Skeletal muscle satellite cell (primary cell): ENCODE measurements at regions not wholly inside any gene's neighbourhood (a gene's known extent, or its start where the extent isn't known, plus 50 kb on each side); places are given as distances from the start of the nearest gene placed in this dataset.

ENCODE experiments used
- H3K27me3 ChIP-seq: 2 replicates; pipeline ENCODE4 v1.7.0; 2013; ENCODE audit warnings: low read length; ENCODE audit not compliant: control insufficient read depth, insufficient read depth
- H3K36me3 ChIP-seq: 2 replicates; pipeline ENCODE4 v1.7.0; 2013; ENCODE audit warnings: mild to moderate bottlenecking, control low read depth, low read length; ENCODE audit not compliant: insufficient read depth
- H3K4me1 ChIP-seq: 2 replicates; pipeline ENCODE4 v1.7.0; 2013; ENCODE audit warnings: low read length; ENCODE audit not compliant: control insufficient read depth, insufficient read depth
- H3K4me2 ChIP-seq: 2 replicates; pipeline ENCODE4 v1.7.0; 2013; ENCODE audit warnings: mild to moderate bottlenecking, low read length
- H3K4me3 ChIP-seq: 2 replicates; pipeline ENCODE4 v1.7.0; 2013; ENCODE audit warnings: low read length
- H3K9ac ChIP-seq: 2 replicates; pipeline ENCODE4 v1.7.0; 2013; ENCODE audit warnings: mild to moderate bottlenecking, low read depth, low read length, moderate library complexity
- H3K9me3 ChIP-seq: replicated peaks from 2 replicates; pipeline ENCODE4 v1.7.0; 2013; ENCODE audit warnings: mild to moderate bottlenecking, control low read depth, low read length

GRCh38 chr3:103075282-103075681 is 640.5 kb downstream of the ZPLD1 start:
- H3K36me3 ChIP-seq = no peaks in the 10 kb centered on the region
- H3K9me3 ChIP-seq = no peaks in the 10 kb centered on the region
- no peak overlapping the region for H3K9ac ChIP-seq
- H3K4me2 ChIP-seq = no peak overlapping the region
- H3K4me3 ChIP-seq = no peak overlapping the region
- no peaks in the 10 kb centered on the region for H3K4me1 ChIP-seq
- no peaks in the 10 kb centered on the region for H3K27me3 ChIP-seq

DNA sequence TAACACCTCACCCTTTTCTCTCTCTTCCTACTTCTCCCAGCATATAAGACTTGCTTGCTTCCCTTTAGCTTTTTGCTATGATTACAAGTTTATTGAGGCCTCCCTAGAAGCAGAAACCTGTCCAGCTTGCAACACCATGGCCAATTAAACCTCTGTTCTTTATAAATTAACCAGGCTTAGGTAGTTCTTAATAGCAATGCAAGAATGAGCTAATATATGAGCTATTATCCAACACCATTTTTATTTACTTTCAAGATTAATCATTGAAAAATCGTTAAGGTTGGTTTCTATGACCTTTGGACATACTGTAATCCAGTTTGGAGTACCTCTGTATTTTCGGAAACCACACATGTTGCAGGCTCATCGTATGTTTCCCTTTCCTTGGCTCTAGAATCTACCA is 643.1 kb downstream of the ZPLD1 start:
- Histone ChIP-seq H3K9ac (no peak overlapping the region), H3K36me3 (no peaks in the 10 kb centered on the region), H3K4me2 (no peak overlapping the region), H3K4me1 (no peaks in the 10 kb centered on the region), H3K9me3 (no peaks in the 10 kb centered on the region), H3K27me3 (no peaks in the 10 kb centered on the region), H3K4me3 (no peak overlapping the region)

GRCh38 chr3:103082501-103082900 is 647.7 kb downstream of the ZPLD1 start:
- Histone ChIP-seq H3K4me2 (no peak overlapping the region), H3K27me3 (no peaks in the 10 kb centered on the region)

GRCh38 chr3:103083848-103084631 is 649.2 kb downstream of the ZPLD1 start:
- Histone ChIP-seq H3K4me1 (no peaks in the 10 kb centered on the region), H3K9me3 (no peaks in the 10 kb centered on the region), H3K4me2 (no peak overlapping the region), H3K36me3 (no peaks in the 10 kb centered on the region), H3K9ac (no peak overlapping the region), H3K27me3 (no peaks in the 10 kb centered on the region), H3K4me3 (no peak overlapping the region)

More at GRCh38 chr3:103082501-103082900, 647.7 kb downstream of the ZPLD1 start:
- H3K36me3 ChIP-seq = no peaks in the 10 kb centered on the region
- H3K9me3 ChIP-seq = no peaks in the 10 kb centered on the region
- H3K4me3 ChIP-seq = no peak overlapping the region
- H3K9ac ChIP-seq = no peak overlapping the region
- H3K4me1 ChIP-seq = no peaks in the 10 kb centered on the region

GRCh38 chr3:103085465-103085864 is 650.6 kb downstream of the ZPLD1 start:
- Histone ChIP-seq H3K4me1 (no peaks in the 10 kb centered on the region), H3K9me3 (no peaks in the 10 kb centered on the region), H3K36me3 (no peaks in the 10 kb centered on the region), H3K4me2 (no peak overlapping the region), H3K9ac (no peak overlapping the region), H3K27me3 (no peaks in the 10 kb centered on the region), H3K4me3 (no peak overlapping the region)

GRCh38 chr3:103089758-103090157 is 654.9 kb downstream of the ZPLD1 start:
- Histone ChIP-seq H3K27me3 (no peaks in the 10 kb centered on the region), H3K9me3 (no peaks in the 10 kb centered on the region), H3K4me3 (no peak overlapping the region), H3K4me2 (no peak overlapping the region), H3K4me1 (no peaks in the 10 kb centered on the region), H3K9ac (no peak overlapping the region), H3K36me3 (no peaks in the 10 kb centered on the region)

DNA sequence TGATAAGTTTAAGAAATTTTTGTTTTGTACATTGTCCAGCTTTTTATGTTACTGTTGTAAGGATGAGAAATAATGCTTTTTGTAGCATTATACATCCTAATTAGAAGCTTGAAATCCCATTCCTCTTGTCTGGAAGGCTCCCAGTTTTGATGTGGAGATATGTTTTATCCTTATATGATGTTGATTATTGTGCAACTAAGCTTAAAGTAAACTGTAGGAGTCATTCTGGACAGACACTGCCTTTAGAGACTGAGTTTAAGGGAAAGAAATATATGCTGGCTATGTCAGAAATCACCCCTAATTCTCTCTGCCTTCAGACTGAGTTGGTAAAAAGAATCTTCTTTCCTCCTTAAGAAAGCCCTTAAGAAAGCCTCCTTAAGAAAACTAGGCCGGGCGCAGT is 670.4 kb downstream of the ZPLD1 start:
- no peaks in the 10 kb centered on the region for H3K36me3 ChIP-seq
- no peaks in the 10 kb centered on the region for H3K4me1 ChIP-seq
- H3K4me2 ChIP-seq = no peak overlapping the region
- H3K4me3 ChIP-seq = no peak overlapping the region
- no peaks in the 10 kb centered on the region for H3K27me3 ChIP-seq
- no peak overlapping the region for H3K9ac ChIP-seq
- no peaks in the 10 kb centered on the region for H3K9me3 ChIP-seq

- Histone ChIP-seq H3K9ac (no peak overlapping the region), H3K36me3 (no peaks in the 10 kb centered on the region), H3K4me3 (no peak overlapping the region), H3K27me3 (no peaks in the 10 kb centered on the region), H3K4me1 (no peaks in the 10 kb centered on the region), H3K9me3 (no peaks in the 10 kb centered on the region), H3K4me2 (no peak overlapping the region)
Measured at GRCh38 chr3:103112273-103112672, 677.5 kb downstream of the ZPLD1 start.

- H3K9ac ChIP-seq = no peak overlapping the region
- H3K4me1 ChIP-seq = no peaks in the 10 kb centered on the region
- H3K27me3 ChIP-seq = no peaks in the 10 kb centered on the region
- H3K36me3 ChIP-seq = no peaks in the 10 kb centered on the region
- no peak overlapping the region for H3K4me3 ChIP-seq
- no peaks in the 10 kb centered on the region for H3K9me3 ChIP-seq
- H3K4me2 ChIP-seq = no peak overlapping the region
Measured at GRCh38 chr3:103126115-103126514, 691.3 kb downstream of the ZPLD1 start.

- H3K4me2 ChIP-seq = no peak overlapping the region
- no peak overlapping the region for H3K9ac ChIP-seq
- no peaks in the 10 kb centered on the region for H3K4me1 ChIP-seq
- H3K9me3 ChIP-seq = no peaks in the 10 kb centered on the region
- no peaks in the 10 kb centered on the region for H3K27me3 ChIP-seq
- H3K4me3 ChIP-seq = no peak overlapping the region
- H3K36me3 ChIP-seq = no peaks in the 10 kb centered on the region
Measured at GRCh38 chr3:103127098-103127630, 692.3 kb downstream of the ZPLD1 start.

- H3K4me2 ChIP-seq = no peak overlapping the region
- H3K4me3 ChIP-seq = no peak overlapping the region
- H3K9me3 ChIP-seq = no peaks in the 10 kb centered on the region
- H3K9ac ChIP-seq = no peak overlapping the region
- no peaks in the 10 kb centered on the region for H3K36me3 ChIP-seq
- H3K27me3 ChIP-seq = no peaks in the 10 kb centered on the region
- no peaks in the 10 kb centered on the region for H3K4me1 ChIP-seq
Measured at GRCh38 chr3:103127737-103128136, 692.9 kb downstream of the ZPLD1 start.
